ENCODE measurements at regions not wholly inside any gene's neighbourhood (a gene's known extent, or its start where the extent isn't known, plus 50 kb on each side); places are given as distances from the start of the nearest gene placed in this dataset.

- no peak for DNase-seq (ENCODE audit: low spot score)
- peaks cover 13% of the 10 kb centered on the region for H3K4me1 Mint-ChIP-seq (ENCODE audit: low read depth)
- H3K4me3 Mint-ChIP-seq (ENCODE audit: unreplicated experiment), result no peak overlapping the region
- H3K27me3 Mint-ChIP-seq (ENCODE audit: low read depth), result no peaks in the 10 kb centered on the region
- H3K9me3 Mint-ChIP-seq (ENCODE audit: low read depth), result peaks cover 4% of the 10 kb centered on the region
- H3K27ac Mint-ChIP-seq (ENCODE audit: unreplicated experiment), result peak overlapping the region; percentile 77
- TF ChIP-seq CTCF (IDR thresholded peaks at IDR 0.05), result no peak
- no peaks in the 10 kb centered on the region for H3K36me3 Mint-ChIP-seq (ENCODE audit: low read depth)
Measured at GRCh38 chr17:12522336-12522735, 143.4 kb upstream of the MYOCD start.

GRCh38 chr17:12522743-12523183 is 142.9 kb upstream of the MYOCD start:
- Mint-ChIP-seq H3K4me3 (ENCODE audit: unreplicated experiment) (peak overlapping the region; percentile 48), H3K27me3 (ENCODE audit: low read depth) (no peaks in the 10 kb centered on the region), H3K4me1 (ENCODE audit: low read depth) (peaks cover 13% of the 10 kb centered on the region), H3K9me3 (ENCODE audit: low read depth) (peaks cover 4% of the 10 kb centered on the region), H3K27ac (ENCODE audit: unreplicated experiment) (peak overlapping the region; percentile 77), H3K36me3 (ENCODE audit: low read depth) (no peaks in the 10 kb centered on the region)
- no peak for DNase-seq (ENCODE audit: low spot score)
- TF ChIP-seq CTCF (IDR thresholded peaks at IDR 0.05), result no peak

GRCh38 chr17:12523244-12523643 is 142.4 kb upstream of the MYOCD start:
- Mint-ChIP-seq H3K27ac (ENCODE audit: unreplicated experiment) (peak overlapping the region; percentile 77), H3K27me3 (ENCODE audit: low read depth) (no peaks in the 10 kb centered on the region), H3K4me1 (ENCODE audit: low read depth) (peaks cover 13% of the 10 kb centered on the region), H3K36me3 (ENCODE audit: low read depth) (no peaks in the 10 kb centered on the region), H3K9me3 (ENCODE audit: low read depth) (peaks cover 4% of the 10 kb centered on the region), H3K4me3 (ENCODE audit: unreplicated experiment) (peak overlapping the region; percentile 48)
- no peak for DNase-seq (ENCODE audit: low spot score)
- TF ChIP-seq CTCF (IDR thresholded peaks at IDR 0.05), result no peak

- Mint-ChIP-seq H3K4me1 (ENCODE audit: low read depth) (peaks cover 4% of the 10 kb centered on the region), H3K27me3 (ENCODE audit: low read depth) (no peaks in the 10 kb centered on the region), H3K4me3 (ENCODE audit: unreplicated experiment) (no peak overlapping the region), H3K27ac (ENCODE audit: unreplicated experiment) (no peak overlapping the region), H3K9me3 (ENCODE audit: low read depth) (no peaks in the 10 kb centered on the region), H3K36me3 (ENCODE audit: low read depth) (no peaks in the 10 kb centered on the region)
- no peak for DNase-seq (ENCODE audit: low spot score)
- TF ChIP-seq CTCF (IDR thresholded peaks at IDR 0.05), result no peak
Measured at GRCh38 chr17:12528036-12528435, 137.7 kb upstream of the MYOCD start.

- Mint-ChIP-seq H3K4me3 (ENCODE audit: unreplicated experiment) (no peak overlapping the region), H3K36me3 (ENCODE audit: low read depth) (no peaks in the 10 kb centered on the region), H3K9me3 (ENCODE audit: low read depth) (no peaks in the 10 kb centered on the region), H3K27me3 (ENCODE audit: low read depth) (no peaks in the 10 kb centered on the region), H3K27ac (ENCODE audit: unreplicated experiment) (no peak overlapping the region), H3K4me1 (ENCODE audit: low read depth) (no peaks in the 10 kb centered on the region)
- no peak for DNase-seq (ENCODE audit: low spot score)
- no peak for TF ChIP-seq CTCF (IDR thresholded peaks at IDR 0.05)
Measured at GRCh38 chr17:12530161-12530560, 135.5 kb upstream of the MYOCD start.
